ENCODE measurements at regions not wholly inside any gene's neighbourhood (a gene's known extent, or its start where the extent isn't known, plus 50 kb on each side); places are given as distances from the start of the nearest gene placed in this dataset.
"Not testable (repeated sequence)": the region's sequence is repeated elsewhere in the genome, so short reads cannot be mapped to it uniquely, and the experiment has no call there.

DNA sequence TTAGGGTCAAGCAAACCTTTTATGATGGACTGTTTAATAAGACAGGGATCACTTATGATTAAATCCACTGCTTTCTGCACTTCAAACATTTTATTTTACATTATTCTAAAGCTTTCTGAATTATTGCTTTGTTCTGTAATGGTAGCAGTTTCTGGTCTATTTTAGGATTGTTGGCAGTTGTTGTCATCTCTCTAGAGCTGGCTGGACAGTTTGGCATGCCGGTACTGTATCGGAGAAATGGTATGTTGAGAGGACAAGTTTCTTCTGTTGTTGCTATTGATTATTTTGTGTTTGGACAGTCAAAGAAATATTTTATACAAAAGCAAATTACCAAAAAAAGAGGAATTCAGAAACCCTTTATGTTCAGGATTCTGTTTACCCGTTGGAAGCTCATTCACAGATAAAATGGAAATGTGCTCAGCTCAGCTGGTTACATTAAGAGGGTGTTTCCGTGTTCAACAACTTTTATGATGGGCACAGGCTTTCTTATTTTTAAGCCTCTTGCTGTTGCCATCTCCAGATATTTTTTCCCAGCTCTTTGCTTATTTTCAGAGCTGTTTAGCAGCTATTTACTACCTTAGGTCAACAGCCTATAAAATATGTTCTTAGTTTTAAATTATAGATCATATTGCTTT is 214.6 kb upstream of the IGFBP7 start:
- DNase-seq (ENCODE audit: low spot score) = no peak

DNA sequence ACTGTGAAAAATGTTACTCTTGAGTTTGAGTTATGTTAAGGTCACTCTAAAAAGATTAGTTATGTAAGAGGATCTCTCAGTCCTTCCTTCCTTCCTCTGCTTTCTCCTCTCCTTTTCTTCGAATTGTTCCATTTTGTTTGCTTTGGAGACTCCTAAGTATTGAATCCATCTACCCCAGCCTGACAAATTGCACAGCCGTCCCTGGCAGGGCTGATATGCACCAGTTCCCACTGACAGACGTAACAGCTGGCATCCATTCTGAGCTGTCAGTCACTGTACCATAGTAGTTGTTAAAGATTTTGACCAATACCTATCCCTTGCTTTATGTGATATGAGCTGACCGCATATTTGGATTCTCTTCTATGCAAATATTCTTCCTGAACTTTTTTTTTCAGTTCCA is 210.7 kb upstream of the IGFBP7 start:
- no peak for DNase-seq (ENCODE audit: low spot score)

DNA sequence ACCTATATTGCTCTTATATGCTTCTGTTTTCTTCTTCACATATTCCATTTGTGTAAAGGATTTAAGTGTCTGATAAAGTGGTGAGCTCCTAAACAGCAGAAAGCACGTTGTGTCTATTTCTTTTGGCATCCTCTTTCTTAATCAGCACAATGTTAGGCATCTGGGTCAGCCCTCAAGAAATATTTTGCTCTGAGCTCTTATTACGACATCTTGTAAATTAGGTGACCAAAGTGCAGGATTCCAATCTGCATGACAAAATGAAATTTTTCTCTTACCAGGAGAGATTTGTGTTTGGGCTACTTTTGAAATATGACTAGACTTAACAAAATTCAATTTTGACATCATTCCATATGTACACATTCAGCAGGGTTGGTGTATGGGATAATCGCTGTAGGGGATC is 210.0 kb upstream of the IGFBP7 start:
- DNase-seq (ENCODE audit: low spot score) = no peak

DNA sequence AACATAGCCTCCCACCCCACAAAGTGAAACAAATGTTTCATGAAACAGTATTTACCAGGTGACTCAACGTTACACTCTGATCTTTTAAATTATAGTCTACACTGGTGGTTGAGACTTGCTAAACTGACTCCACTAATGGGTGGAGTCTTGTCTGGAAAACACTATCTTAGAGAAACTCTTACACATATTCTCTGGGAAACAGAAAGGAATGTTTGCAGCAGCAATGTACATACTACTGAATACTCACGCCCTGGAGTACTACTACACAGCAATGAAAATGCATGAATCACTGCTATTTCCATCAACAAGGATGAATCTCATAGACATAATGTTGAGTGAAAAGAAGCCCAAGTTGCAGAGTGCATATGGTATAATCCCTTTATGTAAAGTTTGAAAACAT is 208.5 kb upstream of the IGFBP7 start:
- no peak for DNase-seq (ENCODE audit: low spot score)

DNA sequence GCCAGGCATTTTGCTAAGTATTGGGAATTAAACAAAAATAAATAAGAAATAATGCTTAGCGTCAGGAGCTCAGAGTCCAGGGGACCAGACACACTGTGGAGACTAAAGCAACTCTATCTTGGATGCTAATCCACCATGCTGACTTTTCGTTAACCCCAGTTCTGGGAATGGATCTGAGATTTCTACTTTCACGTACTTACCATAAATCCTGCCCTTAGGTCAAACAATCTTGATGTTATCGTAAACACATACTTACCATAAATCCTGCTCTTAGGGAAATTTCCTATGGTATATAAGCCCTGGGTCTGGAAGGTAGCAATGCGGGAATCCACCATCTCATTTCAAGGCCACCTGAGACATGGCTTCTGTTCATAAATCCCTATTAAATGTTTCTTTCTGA is 204.5 kb upstream of the IGFBP7 start:
- DNase-seq (ENCODE audit: low spot score) = no peak

DNA sequence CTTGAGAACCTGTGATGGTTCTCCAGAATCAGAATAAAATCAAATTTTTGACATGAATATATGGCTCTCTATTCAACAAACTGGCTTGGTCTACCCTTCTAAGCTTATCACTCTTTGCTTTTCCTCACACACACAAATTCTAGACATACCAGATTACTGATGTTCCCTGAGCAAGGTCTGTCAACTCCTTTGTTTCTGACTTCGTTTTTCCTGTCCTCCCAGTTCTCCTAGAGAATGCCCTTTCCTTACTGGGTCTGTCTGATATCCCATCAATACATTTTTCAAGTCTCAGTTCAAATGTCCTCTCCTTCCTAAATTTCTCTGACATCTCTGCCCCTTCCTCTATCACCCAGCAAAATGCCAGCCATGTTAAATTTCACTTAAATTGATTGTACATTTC is 202.1 kb upstream of the IGFBP7 start:
- DNase-seq (ENCODE audit: low spot score) = no peak

DNA sequence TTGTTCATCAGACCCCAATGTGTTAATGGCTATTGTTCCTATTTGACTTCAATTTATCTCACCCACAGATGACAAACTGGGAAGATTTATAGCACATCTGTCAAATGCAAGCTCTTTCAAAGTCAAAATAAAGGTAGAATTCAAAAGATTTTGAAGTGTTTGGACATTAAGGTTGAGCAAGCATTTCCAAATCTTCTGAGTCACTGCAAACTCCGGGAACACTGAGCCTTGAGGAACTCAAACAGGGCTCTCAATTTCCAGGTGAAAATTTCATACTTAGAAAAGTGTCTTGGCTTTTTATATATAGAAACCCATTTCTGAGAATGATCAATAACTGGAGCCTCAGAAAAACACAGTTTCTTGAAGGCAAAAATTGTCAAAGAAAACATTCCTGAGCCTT is 199.5 kb upstream of the IGFBP7 start:
- no peak for DNase-seq (ENCODE audit: low spot score)

DNA sequence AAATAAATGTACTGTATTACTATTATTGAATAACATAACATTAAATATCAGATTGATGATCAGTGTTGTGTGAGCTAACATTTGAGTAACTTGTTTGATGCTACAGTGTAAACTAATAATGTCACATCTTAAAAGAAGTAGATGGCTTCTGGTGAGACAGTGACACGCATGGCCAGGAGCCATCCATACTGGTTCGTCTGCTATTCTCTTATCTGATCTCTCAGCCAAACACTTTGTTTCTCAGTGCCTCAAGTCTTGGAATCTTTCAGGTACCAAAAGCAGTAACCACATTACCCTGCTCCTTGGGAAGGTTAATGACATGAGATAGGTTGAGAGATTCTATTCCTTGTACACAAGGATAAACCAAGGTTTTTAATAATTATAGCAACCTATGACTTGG is 198.1 kb upstream of the IGFBP7 start:
- no peak for DNase-seq (ENCODE audit: low spot score)

DNA sequence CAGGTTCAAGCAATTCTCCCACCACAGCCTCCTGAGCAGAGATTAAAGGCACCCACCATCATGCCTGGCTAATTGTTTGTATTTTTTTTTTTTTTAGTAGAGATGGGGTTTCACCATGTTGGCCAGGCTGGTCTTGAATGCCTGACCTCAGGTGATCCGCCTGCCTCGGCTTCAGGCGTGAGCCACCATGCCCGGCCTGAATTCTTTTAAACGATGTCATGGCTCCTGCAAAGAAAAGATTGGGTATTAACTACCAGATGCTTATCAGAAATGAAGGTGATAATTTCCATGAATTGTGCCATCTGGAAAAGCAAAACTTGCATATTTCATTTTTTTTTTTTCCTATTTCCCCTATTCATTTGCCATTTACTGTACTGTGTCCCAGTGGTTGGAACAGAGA is 195.7 kb upstream of the IGFBP7 start:
- no peak for DNase-seq (ENCODE audit: low spot score)

DNA sequence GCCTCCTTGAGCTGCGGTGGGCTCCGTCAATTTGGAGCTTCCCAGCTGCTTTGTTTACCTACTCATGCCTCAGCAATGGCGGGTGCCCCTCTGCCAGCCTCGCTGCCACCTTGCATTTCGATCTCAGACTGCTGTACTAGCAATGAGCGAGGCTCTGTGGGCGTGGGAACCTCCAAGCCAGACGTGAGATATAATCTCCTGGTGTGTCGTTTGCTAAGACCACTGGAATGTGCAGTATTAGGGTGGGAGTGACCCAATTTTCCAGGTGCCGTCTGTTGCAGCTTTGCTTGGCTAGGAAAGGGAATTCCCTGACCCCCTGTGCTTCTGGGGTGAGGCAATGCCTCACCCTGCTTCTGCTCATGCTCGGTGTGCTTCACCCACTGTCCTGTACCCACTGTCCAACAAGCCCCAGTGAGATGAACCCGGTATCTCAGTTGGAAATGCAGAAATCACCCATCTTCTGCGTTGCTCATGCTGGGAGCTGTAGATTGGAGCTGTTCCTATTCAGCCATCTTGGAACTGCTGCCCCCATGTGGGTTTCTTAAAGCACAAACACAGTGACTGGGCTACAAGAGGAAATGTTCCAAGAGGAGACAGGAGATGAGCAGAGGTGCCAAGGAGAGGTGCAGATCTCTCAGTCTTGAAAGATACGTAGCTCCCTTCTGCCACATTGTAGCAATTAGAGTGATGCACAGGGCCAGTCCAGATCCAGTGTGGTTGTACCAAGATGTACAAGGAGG is 193.0 kb upstream of the IGFBP7 start:
- DNase-seq (ENCODE audit: low spot score) = no peak

DNA sequence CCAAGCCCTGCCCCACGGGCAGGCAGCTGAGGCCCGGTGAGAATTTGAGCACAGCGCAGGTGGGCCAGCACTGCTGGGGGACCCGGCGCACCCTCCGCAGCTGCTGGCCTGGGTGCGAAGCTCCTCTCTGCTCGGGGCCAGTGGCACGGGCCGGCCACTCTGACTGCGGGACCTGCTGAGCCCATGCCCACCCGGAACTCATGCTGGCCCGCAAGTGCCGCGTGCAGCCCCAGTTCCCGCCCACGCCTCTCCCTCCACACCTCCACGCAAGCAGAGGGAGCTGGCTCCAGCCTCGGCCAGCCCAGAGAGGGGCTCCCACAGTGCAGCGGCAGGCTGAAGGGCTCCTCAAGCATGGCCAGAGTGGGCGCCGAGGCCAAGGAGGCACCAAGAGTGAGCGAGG is 190.1 kb upstream of the IGFBP7 start:
- DNase-seq (ENCODE audit: low spot score) = not testable (repeated sequence)

DNA sequence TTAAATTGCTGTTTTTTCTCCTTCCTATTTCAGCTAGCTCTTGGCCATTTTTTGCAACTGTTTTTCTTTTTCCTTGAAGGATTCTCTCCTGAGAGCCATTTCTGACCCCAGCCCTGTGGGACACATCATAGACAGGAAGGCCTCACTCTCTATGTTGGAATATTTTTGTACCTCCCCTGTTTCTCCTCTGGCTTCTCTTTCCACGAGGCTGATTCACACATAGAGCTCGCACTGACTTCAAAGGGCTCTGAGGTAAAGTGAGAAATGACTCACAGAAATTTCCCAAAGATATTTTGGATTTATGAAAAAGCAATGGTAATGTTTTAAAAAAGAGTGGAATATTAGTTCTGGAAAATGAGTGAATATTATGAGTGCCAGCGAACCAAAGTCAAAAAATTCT is 181.7 kb upstream of the IGFBP7 start:
- DNase-seq (ENCODE audit: low spot score) = no peak

DNA sequence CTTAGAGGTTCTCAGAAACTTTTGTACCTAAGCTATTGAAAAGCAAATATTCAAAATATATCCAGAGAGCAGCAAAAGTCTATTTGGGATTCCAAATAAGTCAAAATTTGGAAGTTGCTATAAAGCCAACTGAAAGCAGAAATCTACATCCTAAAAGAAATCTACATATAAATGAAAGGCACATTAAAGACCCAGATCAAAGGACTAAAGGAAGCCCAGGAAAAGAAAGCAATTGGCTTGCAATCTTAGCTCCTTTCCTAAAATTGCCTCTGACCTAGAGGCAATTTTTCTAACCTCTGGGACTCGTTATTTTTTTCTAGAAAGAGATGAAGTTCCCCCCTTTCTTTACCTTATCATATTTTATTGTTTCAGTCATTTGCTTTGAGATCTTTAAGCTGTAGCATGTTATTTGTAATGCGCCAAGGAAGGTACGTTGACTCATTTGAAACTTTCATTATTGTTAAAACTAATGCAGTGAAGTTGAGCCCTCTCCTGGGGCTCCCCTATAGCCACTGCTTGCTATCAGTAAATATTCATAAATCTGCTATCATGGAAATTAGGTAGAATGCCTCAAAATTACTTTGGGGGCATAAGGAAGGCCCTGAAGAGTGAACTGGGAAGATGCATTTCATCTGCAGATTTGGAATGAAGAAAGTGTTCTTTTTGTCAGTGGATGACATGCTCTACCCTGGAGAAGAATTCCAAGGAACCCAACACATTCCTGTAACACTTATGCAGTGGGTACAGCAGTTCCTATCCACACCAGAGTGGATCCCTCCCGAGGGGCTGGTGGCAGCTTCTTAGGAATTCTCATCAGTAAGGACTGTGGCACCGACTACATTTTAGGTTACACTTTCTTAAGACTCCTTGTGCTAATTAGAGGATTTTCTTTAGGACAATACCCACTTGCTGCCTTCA is 177.8 kb upstream of the IGFBP7 start:
- DNase-seq (ENCODE audit: low spot score) = no peak

DNA sequence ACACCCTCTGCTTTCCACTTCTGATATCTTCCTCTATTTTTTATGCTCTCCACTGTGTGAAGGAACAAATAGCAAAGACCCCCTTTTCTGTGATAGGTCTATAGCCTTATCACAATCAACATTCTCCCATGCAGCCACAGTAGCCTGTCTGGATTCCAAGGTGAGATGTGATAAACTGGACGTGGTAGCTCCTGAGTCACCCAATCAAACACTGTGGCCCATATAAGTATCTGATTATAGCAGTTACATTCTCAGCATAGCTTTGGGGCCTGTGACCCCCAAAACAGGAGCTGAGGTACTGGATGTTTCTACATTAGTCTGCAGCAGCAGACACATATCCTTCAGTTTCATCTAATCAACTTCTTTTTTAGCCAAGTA is 172.7 kb upstream of the IGFBP7 start:
- DNase-seq (ENCODE audit: low spot score) = no peak

DNA sequence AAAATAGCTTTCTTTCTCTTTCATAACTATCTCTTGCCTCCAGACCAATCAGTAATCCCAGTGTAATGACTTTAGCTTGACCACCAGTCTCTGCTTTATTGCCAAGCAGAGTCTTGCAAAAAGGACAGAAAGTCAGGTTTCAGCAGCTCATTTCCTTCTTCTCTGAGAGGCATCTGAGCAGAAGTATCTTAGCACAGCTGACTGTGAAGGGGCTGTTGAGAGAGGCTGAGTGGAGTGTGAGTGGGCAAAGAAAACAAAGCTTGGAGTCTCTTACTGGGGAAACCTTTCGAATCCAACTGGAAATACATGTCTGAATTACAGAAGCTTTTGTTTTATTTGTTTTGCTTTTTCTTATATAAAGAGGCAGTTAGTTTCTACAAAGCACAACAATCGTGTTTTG is 170.3 kb upstream of the IGFBP7 start:
- DNase-seq (ENCODE audit: low spot score) = no peak

DNA sequence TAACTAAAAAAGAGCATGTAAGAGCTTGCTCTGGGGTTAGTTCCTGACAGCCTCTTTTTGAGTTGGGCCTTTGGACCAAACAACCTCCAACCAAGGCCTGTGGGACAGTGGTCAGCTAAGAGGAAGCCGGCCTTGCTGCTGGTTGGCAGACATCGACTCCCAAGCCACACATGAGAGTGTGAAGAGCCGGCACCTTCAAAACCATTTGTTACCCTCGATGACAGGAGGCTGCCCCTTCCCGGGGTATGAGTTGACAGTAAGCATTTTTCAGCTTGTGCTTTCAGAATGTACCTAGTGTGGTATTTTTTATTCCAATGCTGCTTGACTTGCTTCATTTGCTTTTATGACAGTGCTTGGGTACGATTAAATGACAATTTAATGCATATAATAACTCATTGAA is 168.6 kb upstream of the IGFBP7 start:
- no peak for DNase-seq (ENCODE audit: low spot score)

DNA sequence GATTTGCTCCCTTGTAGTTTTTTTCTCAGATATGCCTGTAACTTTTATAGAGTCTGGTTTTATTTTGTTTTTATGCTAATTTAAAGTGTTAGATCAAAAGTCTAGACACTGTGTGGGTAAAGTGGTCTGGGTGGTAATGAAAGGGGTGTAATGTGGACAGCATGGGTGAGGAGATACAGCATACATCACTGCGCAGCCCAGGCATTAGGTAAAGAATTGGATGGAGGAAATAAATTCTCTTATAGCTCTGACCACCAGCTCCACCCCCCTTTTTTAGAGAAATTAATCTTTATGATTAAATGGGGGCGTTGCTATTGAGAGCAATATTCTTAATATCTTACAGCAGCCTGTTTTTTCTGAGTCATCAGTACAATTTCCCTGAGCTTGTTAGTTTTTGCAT is 163.9 kb upstream of the IGFBP7 start:
- DNase-seq (ENCODE audit: low spot score) = no peak

DNA sequence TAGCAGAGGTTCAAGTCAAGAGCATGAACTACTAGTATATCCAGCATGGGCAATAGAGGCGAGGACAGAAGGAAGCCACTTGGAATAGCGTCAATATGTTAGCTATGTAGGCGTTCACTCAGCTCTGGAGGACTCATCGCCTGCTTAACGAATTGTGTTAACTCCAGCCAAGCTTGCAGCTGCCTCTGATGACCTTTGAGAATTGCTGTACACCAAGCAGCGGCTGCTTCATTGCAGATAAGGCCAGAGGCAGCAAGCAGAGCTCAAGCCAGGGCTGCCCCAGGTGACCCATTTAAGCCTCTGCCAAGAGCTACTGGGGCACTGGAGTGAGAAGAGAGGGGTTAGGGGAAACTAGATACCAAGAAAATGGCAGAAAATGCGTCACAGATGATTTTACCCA is 160.2 kb upstream of the IGFBP7 start:
- DNase-seq (ENCODE audit: low spot score) = no peak

DNA sequence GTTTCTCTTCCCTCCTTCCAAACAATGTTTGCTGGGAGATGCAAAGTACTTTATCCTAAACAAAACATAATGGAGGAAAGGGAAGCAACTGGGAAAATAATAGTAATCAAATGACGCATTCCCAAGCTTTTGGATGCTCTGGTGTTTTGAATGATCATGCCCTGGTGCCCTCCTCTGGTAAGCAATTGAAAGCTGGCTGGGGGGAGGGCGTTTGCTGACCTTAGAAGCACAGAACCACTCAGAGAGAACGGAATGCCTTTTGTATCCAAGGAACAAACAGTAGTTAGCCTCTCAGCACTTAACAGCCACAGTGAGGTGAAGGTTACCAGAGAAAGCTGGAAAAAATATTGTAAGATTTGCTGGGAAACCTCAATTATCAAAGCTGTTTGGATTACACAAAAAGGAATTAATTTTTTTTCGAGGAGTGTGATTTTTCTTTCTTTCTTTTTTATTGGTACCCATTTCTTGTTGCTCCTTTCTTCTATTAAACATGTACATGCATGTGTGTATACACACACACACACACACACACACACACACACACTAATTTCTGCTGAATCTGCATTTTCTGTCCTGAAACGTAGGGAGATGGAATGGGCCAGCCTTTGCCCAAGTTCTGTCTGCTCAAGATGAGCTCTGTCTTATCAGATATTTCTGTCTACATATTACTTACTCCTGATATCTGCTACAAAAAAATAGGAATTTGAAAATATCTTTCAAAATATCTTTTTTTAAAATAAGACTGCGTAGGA is 155.8 kb upstream of the IGFBP7 start:
- DNase-seq (ENCODE audit: low spot score) = no peak

DNA sequence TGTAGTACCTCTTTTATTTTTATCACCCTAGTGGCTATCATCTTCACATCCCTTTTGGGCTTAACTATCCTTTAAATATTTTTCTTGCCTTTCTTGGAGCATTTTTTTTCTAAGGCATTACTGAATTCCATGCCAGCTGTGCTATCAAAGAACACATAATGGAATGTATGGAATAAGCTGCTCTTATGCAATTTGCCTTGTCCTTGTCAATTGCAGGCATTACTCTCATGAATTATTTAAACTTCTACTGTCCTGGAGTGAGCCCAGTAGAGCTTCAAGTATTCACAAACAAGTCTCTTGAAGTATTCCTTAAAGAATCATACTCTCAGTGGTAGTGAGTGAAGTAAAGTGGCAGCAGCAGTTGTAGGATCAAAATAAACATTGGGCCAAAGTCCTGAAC is 144.6 kb upstream of the IGFBP7 start:
- no peak for DNase-seq (ENCODE audit: low spot score)

DNA sequence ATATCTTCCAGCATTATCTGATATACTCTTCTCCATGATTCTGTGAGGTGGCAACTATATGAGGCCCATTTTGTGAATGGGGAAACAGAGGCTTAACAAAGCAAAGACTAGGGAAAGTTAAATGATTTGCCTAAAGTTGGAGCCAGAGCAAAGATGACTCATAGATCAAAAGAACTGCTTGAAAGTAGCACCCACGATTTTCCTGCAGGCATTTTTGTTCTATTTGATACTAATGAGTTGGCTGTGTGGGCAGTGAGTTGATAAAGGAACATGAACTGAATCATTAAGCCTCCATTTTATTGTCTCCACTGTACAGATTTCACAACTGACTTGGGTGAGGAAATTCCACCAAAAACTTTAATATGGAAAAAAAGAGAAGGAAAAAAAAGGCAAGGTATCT is 138.9 kb upstream of the IGFBP7 start:
- DNase-seq (ENCODE audit: low spot score) = no peak

DNA sequence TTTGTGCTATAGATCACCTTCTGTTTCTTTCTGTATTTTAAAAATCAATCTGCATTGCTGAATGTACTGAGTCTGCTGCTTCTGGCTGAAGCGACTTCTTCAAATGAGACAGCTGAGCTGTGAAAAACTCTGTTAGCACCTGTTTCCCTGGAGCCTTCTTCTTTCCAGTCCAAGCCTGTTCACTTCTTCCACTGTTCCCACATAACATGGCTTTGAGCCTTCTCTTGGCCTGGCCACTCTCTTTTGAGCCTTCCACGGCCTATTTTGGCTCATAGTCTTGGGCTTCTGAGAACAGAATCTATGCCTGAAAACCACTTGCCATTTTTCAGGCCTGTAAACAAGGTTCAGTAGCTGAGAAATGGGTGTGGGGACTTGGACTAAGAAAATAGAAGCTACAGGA is 132.9 kb upstream of the IGFBP7 start:
- no peak for DNase-seq (ENCODE audit: low spot score)

All from D341Med (cell line).